ENCODE measurements at regions not wholly inside any gene's neighbourhood (a gene's known extent, or its start where the extent isn't known, plus 50 kb on each side); places are given as distances from the start of the nearest gene placed in this dataset.

DNA sequence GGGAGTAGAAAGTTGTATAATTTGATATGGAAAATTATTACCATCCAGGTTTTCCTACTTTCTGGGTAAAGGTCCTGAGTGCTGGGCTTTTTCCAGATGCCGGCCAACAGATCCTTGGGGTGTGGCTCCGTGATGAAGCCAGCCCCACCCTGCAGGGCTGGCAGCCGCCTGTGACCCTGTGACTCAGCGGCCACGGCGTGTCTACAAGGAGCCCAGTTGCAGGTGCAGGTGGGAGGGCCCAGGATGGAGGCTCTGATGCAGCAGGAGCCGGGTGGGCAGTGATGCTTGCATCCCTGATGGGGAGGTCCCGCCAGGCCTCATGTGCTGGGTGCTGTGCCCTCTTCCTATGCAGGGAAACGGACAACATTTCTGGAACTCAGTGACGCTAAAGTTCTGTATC lies 96.0 kb upstream of the ALKAL2 start:
- TF ChIP-seq POLR2AphosphoS5 (IDR thresholded peaks at IDR 0.05; ENCODE audit: low read depth, low read length) (no peak), POLR2A (IDR thresholded peaks at IDR 0.05; ENCODE audit: low read depth, low read length) (no peak), TAF1 (IDR thresholded peaks at IDR 0.05; ENCODE audit: low read depth, low read length) (no peak), SPI1 (IDR thresholded peaks at IDR 0.05; ENCODE audit: low read depth, low read length) (no peak)

Measured in GM12891 (cell line).